ENCODE measurements at regions not wholly inside any gene's neighbourhood (a gene's known extent, or its start where the extent isn't known, plus 50 kb on each side); places are given as distances from the start of the nearest gene placed in this dataset.

DNA sequence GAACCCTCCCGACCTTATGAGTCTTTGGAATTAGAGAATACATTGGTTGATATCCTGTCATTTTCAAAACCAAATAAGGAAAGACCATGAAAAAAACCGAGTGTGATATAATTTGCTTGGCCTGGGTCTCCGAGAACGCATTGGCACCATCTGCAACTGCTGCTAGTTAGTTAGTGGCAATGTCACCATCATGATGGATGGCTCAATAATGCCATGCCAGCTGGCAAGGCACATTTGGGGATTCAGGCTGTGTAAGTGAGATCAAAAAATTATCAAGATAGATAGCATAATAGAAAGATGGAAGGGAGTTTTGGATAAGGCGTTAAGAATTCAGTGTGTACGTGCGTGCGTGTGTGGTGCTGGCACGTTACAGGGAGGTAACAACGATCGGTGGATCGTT lies 134.7 kb upstream of the TCERG1L start:
- Histone ChIP-seq H3K36me3 (ENCODE audit: control insufficient read depth in 4 of 4, insufficient read depth in 4 of 4, low read length in 4 of 4) (no peaks in the 10 kb centered on the region), H3K27me3 (ENCODE audit: control insufficient read depth in 3 of 3, insufficient read depth in 3 of 3, low read length in 2 of 3) (peaks cover 0 to 9% (median 0%) of the 10 kb centered on the region in 3 donors), H3K9me3 (ENCODE audit: control insufficient read depth in 4 of 4, insufficient read depth in 3 of 4, low read length in 3 of 4) (peaks cover 0 to 3% (median 0%) of the 10 kb centered on the region in 4 donors), H3K27ac (ENCODE audit: low read depth in 1 of 2, low read length in 1 of 2) (no peak overlapping the region), H3K9ac (ENCODE audit: insufficient read depth in 1 of 2, low read length in 2 of 2) (no peak overlapping the region), H3K4me1 (ENCODE audit: control insufficient read depth in 5 of 5, insufficient read depth in 5 of 5, low read length in 5 of 5) (peaks cover 0 to 5% (median 0%) of the 10 kb centered on the region in 5 donors), H3K4me3 (no peak overlapping the region)
- ATAC-seq (ENCODE audit: insufficient read depth, low FRiP score) (no peak), DNase-seq (no peak)
- 86 to 89% methylated on average over 12 of the region's 12 CpGs for WGBS, 2 donors
- TF ChIP-seq, protein P1, sequence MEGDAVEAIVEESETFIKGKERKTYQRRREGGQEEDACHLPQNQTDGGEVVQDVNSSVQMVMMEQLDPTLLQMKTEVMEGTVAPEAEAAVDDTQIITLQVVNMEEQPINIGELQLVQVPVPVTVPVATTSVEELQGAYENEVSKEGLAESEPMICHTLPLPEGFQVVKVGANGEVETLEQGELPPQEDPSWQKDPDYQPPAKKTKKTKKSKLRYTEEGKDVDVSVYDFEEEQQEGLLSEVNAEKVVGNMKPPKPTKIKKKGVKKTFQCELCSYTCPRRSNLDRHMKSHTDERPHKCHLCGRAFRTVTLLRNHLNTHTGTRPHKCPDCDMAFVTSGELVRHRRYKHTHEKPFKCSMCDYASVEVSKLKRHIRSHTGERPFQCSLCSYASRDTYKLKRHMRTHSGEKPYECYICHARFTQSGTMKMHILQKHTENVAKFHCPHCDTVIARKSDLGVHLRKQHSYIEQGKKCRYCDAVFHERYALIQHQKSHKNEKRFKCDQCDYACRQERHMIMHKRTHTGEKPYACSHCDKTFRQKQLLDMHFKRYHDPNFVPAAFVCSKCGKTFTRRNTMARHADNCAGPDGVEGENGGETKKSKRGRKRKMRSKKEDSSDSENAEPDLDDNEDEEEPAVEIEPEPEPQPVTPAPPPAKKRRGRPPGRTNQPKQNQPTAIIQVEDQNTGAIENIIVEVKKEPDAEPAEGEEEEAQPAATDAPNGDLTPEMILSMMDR (IDR thresholded peaks at IDR 0.05; ENCODE audit: control extremely low read depth, extremely low read depth): no peak

DNA sequence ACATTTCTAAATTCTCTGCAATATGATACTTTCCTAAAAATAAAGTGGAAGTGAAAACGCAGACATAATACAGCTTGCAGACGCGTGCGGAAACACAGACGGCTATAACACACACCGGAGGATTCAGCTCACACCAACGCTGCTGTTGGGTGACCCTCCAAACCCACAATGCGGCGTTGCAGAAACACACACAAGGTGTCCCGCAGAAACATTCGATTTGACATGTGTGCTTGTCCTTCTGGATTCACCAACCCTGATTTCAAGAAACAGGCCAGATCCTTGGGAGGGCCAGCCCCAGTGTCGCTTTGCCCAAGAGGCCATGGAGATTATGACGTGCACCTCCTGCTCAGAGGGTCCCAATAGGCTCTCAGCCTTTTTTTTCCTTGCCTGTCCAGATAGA lies 136.7 kb upstream of the TCERG1L start:
- Histone ChIP-seq H3K27ac (ENCODE audit: low read depth in 1 of 2, low read length in 1 of 2) (no peak overlapping the region), H3K9me3 (ENCODE audit: control insufficient read depth in 4 of 4, insufficient read depth in 3 of 4, low read length in 3 of 4) (peaks cover 0 to 3% (median 0%) of the 10 kb centered on the region in 4 donors), H3K27me3 (ENCODE audit: control insufficient read depth in 3 of 3, insufficient read depth in 3 of 3, low read length in 2 of 3) (no peaks in the 10 kb centered on the region), H3K9ac (ENCODE audit: insufficient read depth in 1 of 2, low read length in 2 of 2) (no peak overlapping the region), H3K36me3 (ENCODE audit: control insufficient read depth in 4 of 4, insufficient read depth in 4 of 4, low read length in 4 of 4) (no peaks in the 10 kb centered on the region), H3K4me3 (no peak overlapping the region), H3K4me1 (ENCODE audit: control insufficient read depth in 5 of 5, insufficient read depth in 5 of 5, low read length in 5 of 5) (peaks cover 0 to 13% (median 0%) of the 10 kb centered on the region in 5 donors)
- WGBS, 2 donors: 89 to 92% methylated on average over 13 of the region's 13 CpGs
- DNase-seq: no peak
- TF ChIP-seq, protein P1 (IDR thresholded peaks at IDR 0.05; ENCODE audit: control extremely low read depth, extremely low read depth): no peak
- no peak for ATAC-seq (ENCODE audit: insufficient read depth, low FRiP score)

DNA sequence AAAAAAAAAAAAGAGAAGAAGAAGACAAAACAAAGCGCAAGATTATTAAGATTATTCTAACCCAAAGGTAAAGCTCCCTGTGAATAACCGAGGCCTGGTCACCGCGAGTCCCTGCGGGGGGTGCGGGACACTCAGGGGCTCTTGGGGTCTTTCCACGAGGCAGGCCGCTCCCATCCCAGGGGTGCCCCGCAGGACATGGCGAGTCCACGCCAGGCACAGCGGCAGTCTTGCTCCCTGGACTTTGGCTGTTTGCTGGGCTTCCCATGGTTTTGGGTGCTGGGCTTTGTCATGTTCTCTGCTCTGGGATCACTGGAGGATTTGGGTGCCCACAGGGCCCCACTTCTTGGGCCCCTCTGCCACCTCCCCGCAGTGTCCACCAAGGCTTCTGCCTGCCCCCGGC lies 137.4 kb upstream of the TCERG1L start:
- no peaks in the 10 kb centered on the region for H3K36me3 ChIP-seq (ENCODE audit: control insufficient read depth in 4 of 4, insufficient read depth in 4 of 4, low read length in 4 of 4)
- H3K4me1 ChIP-seq (ENCODE audit: control insufficient read depth in 5 of 5, insufficient read depth in 5 of 5, low read length in 5 of 5): peaks cover 0 to 20% (median 1%) of the 10 kb centered on the region in 5 donors
- H3K27ac ChIP-seq (ENCODE audit: low read depth in 1 of 2, low read length in 1 of 2): no peak overlapping the region
- DNase-seq (no peak), ATAC-seq (ENCODE audit: insufficient read depth, low FRiP score) (no peak)
- WGBS, 2 donors: 94 to 95% methylated on average over 14 of the region's 14 CpGs
- H3K9ac ChIP-seq (ENCODE audit: insufficient read depth in 1 of 2, low read length in 2 of 2): no peak overlapping the region
- H3K9me3 ChIP-seq (ENCODE audit: control insufficient read depth in 4 of 4, insufficient read depth in 3 of 4, low read length in 3 of 4): peaks cover 0 to 3% (median 0%) of the 10 kb centered on the region in 4 donors
- H3K27me3 ChIP-seq (ENCODE audit: control insufficient read depth in 3 of 3, insufficient read depth in 3 of 3, low read length in 2 of 3): no peaks in the 10 kb centered on the region
- no peak overlapping the region for H3K4me3 ChIP-seq
- TF ChIP-seq, protein P1 (IDR thresholded peaks at IDR 0.05; ENCODE audit: control extremely low read depth, extremely low read depth): no peak

DNA sequence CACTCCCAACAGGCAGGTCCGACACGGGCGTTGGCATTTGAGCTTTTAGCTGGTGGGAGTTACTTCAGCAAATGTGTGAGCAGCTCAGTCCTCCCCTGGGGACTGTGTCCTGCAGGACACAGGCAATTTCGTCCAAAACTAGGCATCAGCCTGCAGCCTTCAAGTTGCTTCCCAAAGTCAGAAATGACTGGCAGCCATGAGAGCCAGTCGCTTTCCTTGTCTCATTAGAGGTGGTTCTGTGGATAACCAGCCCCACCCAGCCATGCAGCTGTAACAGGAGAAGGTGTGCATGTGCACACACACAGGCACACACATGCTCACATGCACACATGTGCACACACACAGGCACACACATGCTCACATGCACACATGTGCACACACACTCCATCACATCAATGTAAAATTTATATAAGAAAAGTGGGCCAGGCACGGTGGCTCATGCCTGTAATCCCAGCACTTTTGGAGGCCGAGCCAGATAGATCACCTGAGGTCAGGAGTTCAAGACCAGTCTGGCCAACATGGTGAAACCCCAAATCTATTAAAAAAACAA lies 138.8 kb upstream of the TCERG1L start:
- DNase-seq (no peak), ATAC-seq (ENCODE audit: insufficient read depth, low FRiP score) (no peak)
- H3K9me3 ChIP-seq (ENCODE audit: control insufficient read depth in 4 of 4, insufficient read depth in 3 of 4, low read length in 3 of 4): peaks cover 0 to 3% (median 0%) of the 10 kb centered on the region in 4 donors
- no peaks in the 10 kb centered on the region for H3K36me3 ChIP-seq (ENCODE audit: control insufficient read depth in 4 of 4, insufficient read depth in 4 of 4, low read length in 4 of 4)
- H3K27me3 ChIP-seq (ENCODE audit: control insufficient read depth in 3 of 3, insufficient read depth in 3 of 3, low read length in 2 of 3): peaks cover 0 to 3% (median 3%) of the 10 kb centered on the region in 3 donors
- H3K9ac ChIP-seq (ENCODE audit: insufficient read depth in 1 of 2, low read length in 2 of 2): no peak overlapping the region
- H3K4me3 ChIP-seq: no peak overlapping the region
- no peak overlapping the region for H3K27ac ChIP-seq (ENCODE audit: low read depth in 1 of 2, low read length in 1 of 2)
- WGBS, 2 donors: 64 to 66% methylated on average over 7 of the region's 7 CpGs
- peaks cover 0 to 17% (median 3%) of the 10 kb centered on the region in 5 donors for H3K4me1 ChIP-seq (ENCODE audit: control insufficient read depth in 5 of 5, insufficient read depth in 5 of 5, low read length in 5 of 5)
- TF ChIP-seq, protein P1 (IDR thresholded peaks at IDR 0.05; ENCODE audit: control extremely low read depth, extremely low read depth): no peak
